HG03066 (cell line): ENCODE measurements at regions not wholly inside any gene's neighbourhood (a gene's known extent, or its start where the extent isn't known, plus 50 kb on each side); places are given as distances from the start of the nearest gene placed in this dataset.

Experiments
- ATAC-seq: cut with Tn5 transposase; IDR thresholded peaks from one replicate; pipeline ENCODE4 v1.9.1; 2021; ENCODE audit warnings: low read depth; ENCODE audit not compliant: unreplicated experiment

GRCh38 chr21:27408826-27409225, 441.9 kb upstream of the ADAMTS5 start:
- no peak for ATAC-seq

GRCh38 chr21:27407271-27407670, 440.4 kb upstream of the ADAMTS5 start:
- ATAC-seq, result no peak

- no peak for ATAC-seq
Observed at GRCh38 chr21:27406300-27407009, 439.6 kb upstream of the ADAMTS5 start.

- no peak for ATAC-seq
Observed at GRCh38 chr21:27403011-27403410, 436.1 kb upstream of the ADAMTS5 start.

GRCh38 chr21:27400045-27400444, 433.2 kb upstream of the ADAMTS5 start:
- ATAC-seq, result no peak

- ATAC-seq, result no peak
Observed at GRCh38 chr21:27397578-27397977, 430.7 kb upstream of the ADAMTS5 start.

GRCh38 chr21:27393726-27394125, 426.8 kb upstream of the ADAMTS5 start:
- no peak for ATAC-seq

- ATAC-seq, result no peak
Observed at GRCh38 chr21:27391990-27392389, 425.1 kb upstream of the ADAMTS5 start.

- no peak for ATAC-seq
Observed at GRCh38 chr21:27390384-27390783, 423.5 kb upstream of the ADAMTS5 start.

- ATAC-seq, result no peak
Observed at GRCh38 chr21:27388825-27389224, 421.9 kb upstream of the ADAMTS5 start.

- no peak for ATAC-seq
Observed at GRCh38 chr21:27382404-27382803, 415.5 kb upstream of the ADAMTS5 start.

GRCh38 chr21:27380303-27380702, 413.4 kb upstream of the ADAMTS5 start:
- no peak for ATAC-seq

GRCh38 chr21:27379354-27379753, 412.5 kb upstream of the ADAMTS5 start:
- ATAC-seq, result no peak

GRCh38 chr21:27372381-27372780, 405.5 kb upstream of the ADAMTS5 start:
- ATAC-seq, result no peak

GRCh38 chr21:27371975-27372331, 405.1 kb upstream of the ADAMTS5 start:
- no peak for ATAC-seq

GRCh38 chr21:27371115-27371974, 404.5 kb upstream of the ADAMTS5 start:
- no peak for ATAC-seq

GRCh38 chr21:27369978-27370571, 403.2 kb upstream of the ADAMTS5 start:
- ATAC-seq, result no peak

GRCh38 chr21:27369234-27369633, 402.3 kb upstream of the ADAMTS5 start:
- no peak for ATAC-seq

- no peak for ATAC-seq
Observed at GRCh38 chr21:27366646-27367235, 399.9 kb upstream of the ADAMTS5 start.

- no peak for ATAC-seq
Observed at GRCh38 chr21:27366036-27366435, 399.1 kb upstream of the ADAMTS5 start.

- no peak for ATAC-seq
Observed at GRCh38 chr21:27365394-27365793, 398.5 kb upstream of the ADAMTS5 start.
